ENCODE measurements at regions not wholly inside any gene's neighbourhood (a gene's known extent, or its start where the extent isn't known, plus 50 kb on each side); places are given as distances from the start of the nearest gene placed in this dataset.

DNA sequence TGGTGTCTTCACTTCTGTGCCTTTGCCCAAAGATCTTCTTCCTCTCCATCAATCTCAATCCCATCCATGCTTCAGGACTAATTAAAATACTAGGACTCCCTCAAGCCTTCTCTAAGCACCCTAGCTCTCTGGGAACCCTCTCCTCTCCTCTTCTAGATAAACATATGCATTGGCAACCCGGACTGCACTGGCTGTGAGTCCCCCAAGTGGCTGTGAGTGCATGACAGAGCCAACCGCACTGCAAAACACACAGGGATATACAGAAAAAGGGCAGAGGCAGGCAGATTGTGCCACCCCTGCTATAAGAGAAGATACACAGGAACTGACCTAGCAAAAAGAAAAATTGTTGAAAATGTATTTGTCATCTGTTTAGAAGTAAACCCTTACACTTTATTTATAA, 457.1 kb downstream of the MFSD1 start:
- TF ChIP-seq, protein P1, sequence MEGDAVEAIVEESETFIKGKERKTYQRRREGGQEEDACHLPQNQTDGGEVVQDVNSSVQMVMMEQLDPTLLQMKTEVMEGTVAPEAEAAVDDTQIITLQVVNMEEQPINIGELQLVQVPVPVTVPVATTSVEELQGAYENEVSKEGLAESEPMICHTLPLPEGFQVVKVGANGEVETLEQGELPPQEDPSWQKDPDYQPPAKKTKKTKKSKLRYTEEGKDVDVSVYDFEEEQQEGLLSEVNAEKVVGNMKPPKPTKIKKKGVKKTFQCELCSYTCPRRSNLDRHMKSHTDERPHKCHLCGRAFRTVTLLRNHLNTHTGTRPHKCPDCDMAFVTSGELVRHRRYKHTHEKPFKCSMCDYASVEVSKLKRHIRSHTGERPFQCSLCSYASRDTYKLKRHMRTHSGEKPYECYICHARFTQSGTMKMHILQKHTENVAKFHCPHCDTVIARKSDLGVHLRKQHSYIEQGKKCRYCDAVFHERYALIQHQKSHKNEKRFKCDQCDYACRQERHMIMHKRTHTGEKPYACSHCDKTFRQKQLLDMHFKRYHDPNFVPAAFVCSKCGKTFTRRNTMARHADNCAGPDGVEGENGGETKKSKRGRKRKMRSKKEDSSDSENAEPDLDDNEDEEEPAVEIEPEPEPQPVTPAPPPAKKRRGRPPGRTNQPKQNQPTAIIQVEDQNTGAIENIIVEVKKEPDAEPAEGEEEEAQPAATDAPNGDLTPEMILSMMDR (IDR thresholded peaks at IDR 0.05) = no peak
- no peak for TF ChIP-seq EZH2phosphoT487 (IDR thresholded peaks at IDR 0.05)
- TF ChIP-seq EZH2 (IDR thresholded peaks at IDR 0.05) = no peak
